ENCODE measurements at regions not wholly inside any gene's neighbourhood (a gene's known extent, or its start where the extent isn't known, plus 50 kb on each side); places are given as distances from the start of the nearest gene placed in this dataset.

DNA sequence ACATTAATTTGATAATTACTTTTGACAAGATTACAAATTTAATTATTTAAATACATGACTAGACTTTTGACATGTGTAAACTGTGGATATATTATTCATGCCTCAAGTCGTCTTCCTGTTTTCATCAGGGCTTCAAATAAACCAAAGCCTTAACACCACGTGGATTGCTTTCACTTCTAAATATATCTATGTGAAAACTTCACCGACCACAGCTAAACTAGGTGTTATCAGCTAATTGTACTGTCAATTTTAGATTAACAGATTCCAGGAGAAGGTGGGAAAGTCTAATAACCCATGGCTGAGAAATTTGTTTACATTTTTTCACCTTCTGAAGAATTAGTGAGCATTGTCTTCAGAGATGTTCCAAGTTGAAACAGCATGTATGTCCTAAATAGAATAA, 494.7 kb upstream of the FAM98A start:
- H3K9me3 ChIP-seq (ENCODE audit: insufficient read depth in 2 of 2, low read depth in 1 of 2, low read length in 1 of 2) = no peaks in the 10 kb centered on the region
- H3K56ac ChIP-seq (replicated peaks; ENCODE audit: insufficient read length, low read depth, low read length) = no peak overlapping the region
- H2BK20ac ChIP-seq (ENCODE audit: low read length) = no peak overlapping the region
- H3K18ac ChIP-seq (ENCODE audit: extremely low read depth, low read length) = no peak overlapping the region
- no peaks in the 10 kb centered on the region for H3K4me1 ChIP-seq (replicated peaks in 1 of 4; ENCODE audit: control insufficient read depth in 3 of 4, insufficient read depth in 4 of 4, low read length in 3 of 4)
- no peak for DNase-seq (ENCODE audit: low read depth in 1 of 2, low spot score in 2 of 2)
- WGBS, 2 experiments (ENCODE audit: extremely low coverage in 1 of 2, insufficient coverage in 1 of 2, insufficient read length in 1 of 2, insufficient replicate concordance in 2 of 2, low coverage in 1 of 2, low lambda C conversion rate in 2 of 2, missing lambda C conversion rate in 1 of 2) = 90% methylated on average over 3 of the region's 3 CpGs; no CpG with 5 or more reads in 1 of the 2 experiments
- no peaks in the 10 kb centered on the region for H4K20me1 ChIP-seq (replicated peaks in 1 of 2; ENCODE audit: control insufficient read depth in 1 of 2, insufficient read depth in 2 of 2, low read length in 2 of 2)
- no peak overlapping the region for H3K4ac ChIP-seq (replicated peaks; ENCODE audit: insufficient read length, low read depth, low read length)
- FAIRE-seq = no peak
- H3K79me2 ChIP-seq (ENCODE audit: control insufficient read depth in 1 of 2, insufficient read depth in 2 of 2, low read length in 2 of 2) = no peaks in the 10 kb centered on the region
- H3K27me3 ChIP-seq (replicated peaks in 1 of 4; ENCODE audit: control insufficient read depth in 3 of 4, extremely low read depth in 1 of 4, insufficient read depth in 3 of 4, low read length in 3 of 4) = no peaks in the 10 kb centered on the region
- ChIA-PET POLR2A (ENCODE audit: partially characterized antibody) (no interaction called here), CTCF (ENCODE audit: partially characterized antibody) (no interaction called here)
- H3K27ac ChIP-seq (ENCODE audit: low read depth, low read length) = no peak overlapping the region
- no peak overlapping the region for H3K14ac ChIP-seq (ENCODE audit: insufficient read length)
- H3K79me1 ChIP-seq (ENCODE audit: low read depth, low read length) = no peaks in the 10 kb centered on the region
- H3K9ac ChIP-seq (replicated peaks in 1 of 4; ENCODE audit: extremely low read depth in 1 of 4, low read depth in 3 of 4, low read length in 3 of 4) = no peak overlapping the region
- H2BK12ac ChIP-seq (ENCODE audit: low read depth, low read length) = no peak overlapping the region
- no peak overlapping the region for H4K8ac ChIP-seq (ENCODE audit: extremely low read depth, insufficient read depth, low read length)
- no peak overlapping the region for H2AK5ac ChIP-seq (ENCODE audit: low read depth, low read length)
- no peak overlapping the region for H2AFZ ChIP-seq (ENCODE audit: low read length)
- no peak overlapping the region for H2BK15ac ChIP-seq (ENCODE audit: low read length)
- H3K36me3 ChIP-seq (ENCODE audit: control insufficient read depth in 2 of 4, insufficient read depth in 4 of 4, low read length in 3 of 4) = no peaks in the 10 kb centered on the region
- H3K23ac ChIP-seq (ENCODE audit: insufficient read length) = no peak overlapping the region
- H4K91ac ChIP-seq (replicated peaks; ENCODE audit: insufficient read length, low read length) = no peak overlapping the region
- no peak overlapping the region for H2BK5ac ChIP-seq (ENCODE audit: low read depth, low read length)
- no peak overlapping the region for H2BK120ac ChIP-seq (replicated peaks; ENCODE audit: low read depth, low read length)
- H4K5ac ChIP-seq (ENCODE audit: insufficient read length, low read depth, low read length) = no peak overlapping the region
- H3K4me3 ChIP-seq (ENCODE audit: extremely low read depth in 1 of 4, insufficient read depth in 2 of 4, low read depth in 3 of 4, low read length in 4 of 4) = no peak overlapping the region
- H3K4me2 ChIP-seq (ENCODE audit: insufficient read depth in 1 of 2, low read depth in 2 of 2, low read length in 2 of 2) = no peak overlapping the region
- H3K23me2 ChIP-seq (ENCODE audit: low read depth, low read length) = no peaks in the 10 kb centered on the region; the same call in 1 of the 2 replicates
- TF ChIP-seq SP1 (IDR thresholded peaks at IDR 0.05; ENCODE audit: low read depth, low read length) (no peak), TEAD4 (IDR thresholded peaks at IDR 0.05; ENCODE audit: low read depth, low read length) (no peak), NRF1 (IDR thresholded peaks at IDR 0.05; ENCODE audit: low read depth, low read length) (no peak), MAFK (IDR thresholded peaks at IDR 0.05; ENCODE audit: low read depth, low read length) (no peak), ZNF274 (IDR thresholded peaks at IDR 0.05; ENCODE audit: borderline replicate concordance, extremely low read depth, low read length) (no peak), RFX5 (IDR thresholded peaks at IDR 0.05; ENCODE audit: borderline replicate concordance, low read depth, low read length) (no peak), SP4 (IDR thresholded peaks at IDR 0.05; ENCODE audit: low read length) (no peak)

Data from H1 (cell line).